HepG2 (cell line): ENCODE measurements at regions not wholly inside any gene's neighbourhood (a gene's known extent, or its start where the extent isn't known, plus 50 kb on each side); places are given as distances from the start of the nearest gene placed in this dataset.
A peak's percentile ranks its signal among the peaks of the same experiment; 100 is the strongest.

Experiments used
- ATAC-seq: fragments of 200-7000 bp; cut with Tn5 transposase; 3 replicates; pipeline ENCODE4 v1.9.1; 2020; ENCODE audit warnings: mild to moderate bottlenecking, moderate library complexity
- BruUV-seq: library from RNA; stranded (reverse); fragments of 400-500 nt; replicated peaks from 2 replicates; lab custom pipeline; 2021; lab: Mats Ljungman, UMichigan
- CTCF ChIA-PET: fragments of 300-600 bp; formaldehyde crosslinking; extraction: SDS; loops from one replicate; lab custom pipeline; 2021; ENCODE audit warnings: low total read pairs, inconsistent platforms, low intra/inter-chr PET ratio; lab: Yijun Ruan, JAX
- POLR2A ChIA-PET: fragments of 350-600 bp; sonication (Branson Sonifier 250); formaldehyde crosslinking; loops from one replicate; lab custom pipeline; 2020; ENCODE audit warnings: antibody characterized with exemption, inconsistent platforms; lab: Yijun Ruan, JAX
- DNase-seq: peaks from one replicate; pipeline ENCODE4 v3.0.0-alpha.2; 2015; ENCODE audit warnings: low spot score
- FAIRE-seq: peaks from 3 replicates; lab custom pipeline; 2011; peaks lifted over from hg19 to GRCh38; lab: Jason Lieb, UNC
- H2AFZ ChIP-seq: one replicate; pipeline ENCODE4 v1.6.1; 2011; ENCODE audit warnings: low read length, inconsistent platforms
- H3K27ac ChIP-seq: fragments of 300-600 bp; 3 replicates; pipeline ENCODE4 v1.8.0; 2011; ENCODE audit warnings: mixed run types, mild to moderate bottlenecking, mixed read lengths, low read length, inconsistent platforms; ENCODE audit not compliant: insufficient read depth; ENCODE audit errors: extremely low read length
- H3K27me3 ChIP-seq, 2 experiments: fragments of 200-600 bp in 1 of 2; 2 replicates in 1 of 2; 3 replicates in 1 of 2; pipeline versions ENCODE4 v1.6.0 to v1.8.0; 2011; ENCODE audit warnings: low read length in 2 of 2, mild to moderate bottlenecking in 2 of 2, moderate library complexity in 2 of 2, inconsistent platforms in 1 of 2; ENCODE audit not compliant: insufficient read depth in 2 of 2, control insufficient read depth in 1 of 2
- H3K36me3 ChIP-seq, 2 experiments: fragments of 200-600 bp in 1 of 2; replicated peaks in 1 of 2; 2 replicates in 1 of 2; 3 replicates in 1 of 2; pipeline versions ENCODE4 v1.5.1 to v1.8.0; 2011; ENCODE audit warnings: low read length in 2 of 2, inconsistent platforms in 1 of 2; ENCODE audit not compliant: insufficient read depth in 2 of 2, control insufficient read depth in 1 of 2
- H3K4me1 ChIP-seq: 2 replicates; pipeline ENCODE4 v1.5.1; 2012; ENCODE audit warnings: low read length, inconsistent platforms; ENCODE audit not compliant: insufficient read depth
- H3K4me2 ChIP-seq: 2 replicates; pipeline ENCODE4 v1.6.0; 2011; ENCODE audit warnings: low read depth, low read length, inconsistent platforms
- H3K4me3 ChIP-seq, 3 experiments: fragments of 200-600 bp in 1 of 3; sonication (generic), shearing (Covaris generic) in 1 of 3; replicated peaks in 1 of 3; 2 replicates each; pipeline ENCODE4 v1.5.1; 2011 to 2016; ENCODE audit warnings: low read length in 3 of 3, inconsistent platforms in 2 of 3, low read depth in 2 of 3, mild to moderate bottlenecking in 2 of 3, control low read depth in 1 of 3, mixed read lengths in 1 of 3; ENCODE audit not compliant: insufficient read depth in 1 of 3
- H3K79me2 ChIP-seq: one replicate; pipeline ENCODE4 v1.6.1; 2011; ENCODE audit warnings: low read length, inconsistent platforms; ENCODE audit not compliant: insufficient read depth
- H3K9ac ChIP-seq: 2 replicates; pipeline ENCODE4 v1.6.0; 2011; ENCODE audit warnings: mild to moderate bottlenecking, low read depth, low read length, inconsistent platforms; ENCODE audit not compliant: insufficient read depth
- H3K9me3 ChIP-seq: 2 replicates; pipeline ENCODE4 v1.5.1; 2012; ENCODE audit warnings: mild to moderate bottlenecking, low read length
- H4K20me1 ChIP-seq: 2 replicates; pipeline ENCODE4 v1.6.0; 2011; ENCODE audit warnings: inconsistent platforms, mild to moderate bottlenecking, low read length, moderate library complexity; ENCODE audit not compliant: insufficient read depth
- ARNTL ChIP-seq: sonication (generic); formaldehyde crosslinking; IDR thresholded peaks from 2 replicates; pipeline ENCODE4 v1.4.0; 2020; ENCODE audit warnings: mild to moderate bottlenecking, missing genetic modification reagents
- BRD4 ChIP-seq: sonication (generic); formaldehyde crosslinking; IDR thresholded peaks from 2 replicates; pipeline ENCODE4 v1.4.0; 2020; ENCODE audit warnings: missing genetic modification reagents
- CBX1 ChIP-seq: IDR thresholded peaks from one replicate; pipeline ENCODE4 v1.6.1; 2016; ENCODE audit warnings: antibody characterized with exemption, low read depth
- FOXP4 ChIP-seq: sonication (generic); formaldehyde crosslinking; IDR thresholded peaks from 2 replicates; pipeline ENCODE4 v1.4.0; 2020; ENCODE audit warnings: missing genetic modification reagents
- HMGA1 ChIP-seq: sonication (generic); formaldehyde crosslinking; conservative IDR thresholded peaks from 2 replicates; pipeline ENCODE4 v1.4.0; 2020; ENCODE audit warnings: missing genetic modification reagents
- NFE2L2 ChIP-seq: fragments of 150-350 bp; IDR thresholded peaks from 2 replicates; pipeline ENCODE4 v1.6.1; 2014; ENCODE audit warnings: low read length
- REXO4 ChIP-seq: sonication (generic); formaldehyde crosslinking; IDR thresholded peaks from 2 replicates; pipeline ENCODE4 v1.8.0; 2022; ENCODE audit warnings: missing genetic modification reagents, mild to moderate bottlenecking, borderline replicate concordance
- RXRA ChIP-seq: sonication (generic); formaldehyde crosslinking; IDR thresholded peaks from 2 replicates; pipeline ENCODE4 v1.5.1; 2020; ENCODE audit warnings: missing genetic modification reagents
- SRF ChIP-seq: IDR thresholded peaks from 2 replicates; pipeline ENCODE4 v1.6.1; 2011; ENCODE audit warnings: mild to moderate bottlenecking, low read depth, low read length, moderate library complexity
- U2AF1 ChIP-seq: fragments of 200-400 bp; formaldehyde crosslinking; optimal IDR thresholded peaks from 2 replicates; pipeline ENCODE3; 2017; ENCODE audit warnings: mild to moderate bottlenecking, low read depth, low read length
- ZFP91 ChIP-seq: sonication (generic); formaldehyde crosslinking; IDR thresholded peaks from 2 replicates; pipeline ENCODE4 v1.9.0; 2022; ENCODE audit warnings: missing genetic modification reagents, mild to moderate bottlenecking, borderline replicate concordance
- ZMYM2 ChIP-seq: sonication (generic); formaldehyde crosslinking; IDR thresholded peaks from 2 replicates; pipeline ENCODE4 v1.8.0; 2022; ENCODE audit warnings: mild to moderate bottlenecking, missing genetic modification reagents
- ZNF225 ChIP-seq: sonication (generic); formaldehyde crosslinking; IDR thresholded peaks from 2 replicates; pipeline ENCODE4 v1.4.0; 2020; ENCODE audit warnings: mild to moderate bottlenecking, missing genetic modification reagents
- ZNF576 ChIP-seq: sonication (generic); formaldehyde crosslinking; IDR thresholded peaks from 2 replicates; pipeline ENCODE4 v1.4.0; 2020; ENCODE audit warnings: mild to moderate bottlenecking, missing genetic modification reagents
- ZNF7 ChIP-seq: IDR thresholded peaks from 2 replicates; pipeline ENCODE4 v1.6.1; 2016; ENCODE audit warnings: missing biosample characterization, missing genetic modification reagents
- ZUFSP ChIP-seq: sonication (generic); formaldehyde crosslinking; IDR thresholded peaks from 2 replicates; pipeline ENCODE4 v1.9.0; 2021; ENCODE audit warnings: missing genetic modification reagents, mild to moderate bottlenecking, borderline replicate concordance
- WGBS: methylation state at CpG from one replicate; pipeline ENCODE4 v1.1.6; 2017; ENCODE audit warnings: low lambda C conversion rate; 5-methylcytosine and 5-hydroxymethylcytosine counted together
- in situ Hi-C: cut with HindIII; loops from 2 replicates; pipeline ENCODE4 v1.10.0; 2017; ENCODE audit warnings: low pct_unique_long_range_greater_than_20kb; ENCODE audit not compliant: extremely low pct_ligation_motif_present
- intact Hi-C: fragments of 100-400 bp; cut with micrococcal nuclease; formaldehyde crosslinking; loops from one replicate; pipeline ENCODE4 v1.10.0; 2022; ENCODE audit not compliant: unreplicated experiment

- intact Hi-C loops, result no loop called here
- POLR2A ChIA-PET, result no interaction called here
- Histone ChIP-seq H3K4me1 (no peaks in the 10 kb centered on the region), H4K20me1 (no peaks in the 10 kb centered on the region), H3K4me2 (no peak overlapping the region), H3K79me2 (no peaks in the 10 kb centered on the region), H3K27me3 (no peaks in the 10 kb centered on the region), H2AFZ (no peak overlapping the region), H3K9ac (no peak overlapping the region), H3K27ac (no peak overlapping the region), H3K9me3 (no peaks in the 10 kb centered on the region), H3K4me3 (no peak overlapping the region), H3K36me3 (no peaks in the 10 kb centered on the region)
- FAIRE-seq (no peak), ATAC-seq (no peak), DNase-seq (no peak)
- CTCF ChIA-PET, result no interaction called here
- BruUV-seq, result no TSS peak
- in situ Hi-C loops, result no loop called here
- TF ChIP-seq BRD4 (CRISPR knock-in tag) (no peak), FOXP4 (CRISPR knock-in tag) (no peak), NFE2L2 (peak; percentile 68), RXRA (no peak)
- 3% methylated on average over 2 of the region's 2 CpGs for WGBS
Observed at GRCh38 chr3:110253794-110254193, 817.8 kb upstream of the NECTIN3 start.

GRCh38 chr3:110254591-110254990 is 817.0 kb upstream of the NECTIN3 start:
- no peaks in the 10 kb centered on the region for H3K36me3 ChIP-seq
- H4K20me1 ChIP-seq, result no peaks in the 10 kb centered on the region
- no peak overlapping the region for H2AFZ ChIP-seq
- in situ Hi-C loops (no loop called here), intact Hi-C loops (no loop called here)
- no peaks in the 10 kb centered on the region for H3K79me2 ChIP-seq
- no peaks in the 10 kb centered on the region for H3K27me3 ChIP-seq
- no peaks in the 10 kb centered on the region for H3K4me1 ChIP-seq
- FAIRE-seq (no peak), ATAC-seq (no peak), DNase-seq (no peak)
- ChIA-PET POLR2A (no interaction called here), CTCF (no interaction called here)
- WGBS, result 0% methylated on average over 7 of the region's 7 CpGs
- H3K9me3 ChIP-seq, result no peaks in the 10 kb centered on the region
- no peak overlapping the region for H3K4me2 ChIP-seq
- TF ChIP-seq ZNF225, result no peak
- TF ChIP-seq ARNTL (CRISPR knock-in tag), result no peak
- no peak for TF ChIP-seq ZUFSP
- no peak for TF ChIP-seq ZNF576
- TF ChIP-seq CBX1, result no peak
- no peak for TF ChIP-seq ZFP91 (CRISPR knock-in tag)
- TF ChIP-seq REXO4 (CRISPR knock-in tag), result no peak
- TF ChIP-seq ZNF7 (CRISPR knock-in tag), result no peak
- no peak for TF ChIP-seq HMGA1 (CRISPR knock-in tag)
- TF ChIP-seq SRF, result no peak
- TF ChIP-seq U2AF1, result no peak
- no peak for TF ChIP-seq ZMYM2 (CRISPR knock-in tag)
- BruUV-seq, result no TSS peak
- H3K9ac ChIP-seq, result no peak overlapping the region
- no peak overlapping the region for H3K27ac ChIP-seq
- no peak overlapping the region for H3K4me3 ChIP-seq
